ENCODE measurements at regions not wholly inside any gene's neighbourhood (a gene's known extent, or its start where the extent isn't known, plus 50 kb on each side); places are given as distances from the start of the nearest gene placed in this dataset.

DNA sequence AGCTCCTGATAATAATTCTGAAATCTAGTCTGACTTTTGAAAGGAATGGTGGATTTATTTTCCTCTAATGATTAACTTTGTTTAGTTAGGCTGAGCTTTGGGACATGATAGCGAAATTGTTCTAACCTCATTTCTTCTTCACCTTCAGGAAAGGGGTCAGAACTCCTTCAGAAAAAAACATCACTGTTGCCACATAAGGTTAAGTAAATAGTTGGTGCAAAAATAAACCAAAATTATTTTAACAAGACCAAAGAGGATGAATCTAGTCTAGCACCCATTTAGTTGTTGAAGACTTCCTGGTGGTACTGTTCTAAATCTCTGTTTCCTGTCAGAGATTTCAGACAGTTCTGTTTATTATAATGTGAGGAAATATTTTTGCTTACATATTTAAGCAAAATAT lies 379.8 kb downstream of the UTRN start:
- no peak overlapping the region for H3K27ac ChIP-seq (ENCODE audit: low read length)
- no peaks in the 10 kb centered on the region for H3K36me3 ChIP-seq (ENCODE audit: control insufficient read depth, insufficient read depth, low read length)
- no peaks in the 10 kb centered on the region for H3K27me3 ChIP-seq (ENCODE audit: control insufficient read depth, insufficient read depth, low read length)
- POLR2A ChIA-PET = no interaction called here
- no peaks in the 10 kb centered on the region for H3K4me1 ChIP-seq (ENCODE audit: control insufficient read depth, insufficient read depth, low read length)
- no peak for TF ChIP-seq SIN3A (IDR thresholded peaks at IDR 0.05; ENCODE audit: borderline replicate concordance, insufficient read depth, low read depth, low read length)
- TF ChIP-seq, protein P1, sequence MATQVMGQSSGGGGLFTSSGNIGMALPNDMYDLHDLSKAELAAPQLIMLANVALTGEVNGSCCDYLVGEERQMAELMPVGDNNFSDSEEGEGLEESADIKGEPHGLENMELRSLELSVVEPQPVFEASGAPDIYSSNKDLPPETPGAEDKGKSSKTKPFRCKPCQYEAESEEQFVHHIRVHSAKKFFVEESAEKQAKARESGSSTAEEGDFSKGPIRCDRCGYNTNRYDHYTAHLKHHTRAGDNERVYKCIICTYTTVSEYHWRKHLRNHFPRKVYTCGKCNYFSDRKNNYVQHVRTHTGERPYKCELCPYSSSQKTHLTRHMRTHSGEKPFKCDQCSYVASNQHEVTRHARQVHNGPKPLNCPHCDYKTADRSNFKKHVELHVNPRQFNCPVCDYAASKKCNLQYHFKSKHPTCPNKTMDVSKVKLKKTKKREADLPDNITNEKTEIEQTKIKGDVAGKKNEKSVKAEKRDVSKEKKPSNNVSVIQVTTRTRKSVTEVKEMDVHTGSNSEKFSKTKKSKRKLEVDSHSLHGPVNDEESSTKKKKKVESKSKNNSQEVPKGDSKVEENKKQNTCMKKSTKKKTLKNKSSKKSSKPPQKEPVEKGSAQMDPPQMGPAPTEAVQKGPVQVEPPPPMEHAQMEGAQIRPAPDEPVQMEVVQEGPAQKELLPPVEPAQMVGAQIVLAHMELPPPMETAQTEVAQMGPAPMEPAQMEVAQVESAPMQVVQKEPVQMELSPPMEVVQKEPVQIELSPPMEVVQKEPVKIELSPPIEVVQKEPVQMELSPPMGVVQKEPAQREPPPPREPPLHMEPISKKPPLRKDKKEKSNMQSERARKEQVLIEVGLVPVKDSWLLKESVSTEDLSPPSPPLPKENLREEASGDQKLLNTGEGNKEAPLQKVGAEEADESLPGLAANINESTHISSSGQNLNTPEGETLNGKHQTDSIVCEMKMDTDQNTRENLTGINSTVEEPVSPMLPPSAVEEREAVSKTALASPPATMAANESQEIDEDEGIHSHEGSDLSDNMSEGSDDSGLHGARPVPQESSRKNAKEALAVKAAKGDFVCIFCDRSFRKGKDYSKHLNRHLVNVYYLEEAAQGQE (IDR thresholded peaks at IDR 0.05; ENCODE audit: insufficient read depth in 1 of 2, low read depth in 2 of 2, low read length in 1 of 2) = no peak
- no peak for TF ChIP-seq TCF7L2 (IDR thresholded peaks at IDR 0.05; ENCODE audit: low read depth, low read length)
- TF ChIP-seq, protein P2, sequence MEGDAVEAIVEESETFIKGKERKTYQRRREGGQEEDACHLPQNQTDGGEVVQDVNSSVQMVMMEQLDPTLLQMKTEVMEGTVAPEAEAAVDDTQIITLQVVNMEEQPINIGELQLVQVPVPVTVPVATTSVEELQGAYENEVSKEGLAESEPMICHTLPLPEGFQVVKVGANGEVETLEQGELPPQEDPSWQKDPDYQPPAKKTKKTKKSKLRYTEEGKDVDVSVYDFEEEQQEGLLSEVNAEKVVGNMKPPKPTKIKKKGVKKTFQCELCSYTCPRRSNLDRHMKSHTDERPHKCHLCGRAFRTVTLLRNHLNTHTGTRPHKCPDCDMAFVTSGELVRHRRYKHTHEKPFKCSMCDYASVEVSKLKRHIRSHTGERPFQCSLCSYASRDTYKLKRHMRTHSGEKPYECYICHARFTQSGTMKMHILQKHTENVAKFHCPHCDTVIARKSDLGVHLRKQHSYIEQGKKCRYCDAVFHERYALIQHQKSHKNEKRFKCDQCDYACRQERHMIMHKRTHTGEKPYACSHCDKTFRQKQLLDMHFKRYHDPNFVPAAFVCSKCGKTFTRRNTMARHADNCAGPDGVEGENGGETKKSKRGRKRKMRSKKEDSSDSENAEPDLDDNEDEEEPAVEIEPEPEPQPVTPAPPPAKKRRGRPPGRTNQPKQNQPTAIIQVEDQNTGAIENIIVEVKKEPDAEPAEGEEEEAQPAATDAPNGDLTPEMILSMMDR (IDR thresholded peaks at IDR 0.05) = no peak
- no peak for TF ChIP-seq POLR2AphosphoS5 (IDR thresholded peaks at IDR 0.05; ENCODE audit: low read depth, low read length)
- no peak overlapping the region for H3K4me3 ChIP-seq (ENCODE audit: low read depth in 2 of 2, low read length in 2 of 2)
- DNase-seq (ENCODE audit: low read depth, low spot score) (no peak), ATAC-seq (no peak)
- in situ Hi-C loops (cut with HindIII; ENCODE audit: low pct_unique_long_range_greater_than_20kb, low sequenced_read_pairs) = no loop called here
- intact Hi-C loops (cut with micrococcal nuclease; ENCODE audit: unreplicated experiment) = no loop called here
- CTCF ChIA-PET = no interaction called here
- no TSS peak for BruUV-seq (replicated peaks)
- no peaks in the 10 kb centered on the region; the same call in 1 of the 2 replicates for H3K9me3 ChIP-seq (ENCODE audit: control insufficient read depth, insufficient read depth, low read depth, low read length)

DNA sequence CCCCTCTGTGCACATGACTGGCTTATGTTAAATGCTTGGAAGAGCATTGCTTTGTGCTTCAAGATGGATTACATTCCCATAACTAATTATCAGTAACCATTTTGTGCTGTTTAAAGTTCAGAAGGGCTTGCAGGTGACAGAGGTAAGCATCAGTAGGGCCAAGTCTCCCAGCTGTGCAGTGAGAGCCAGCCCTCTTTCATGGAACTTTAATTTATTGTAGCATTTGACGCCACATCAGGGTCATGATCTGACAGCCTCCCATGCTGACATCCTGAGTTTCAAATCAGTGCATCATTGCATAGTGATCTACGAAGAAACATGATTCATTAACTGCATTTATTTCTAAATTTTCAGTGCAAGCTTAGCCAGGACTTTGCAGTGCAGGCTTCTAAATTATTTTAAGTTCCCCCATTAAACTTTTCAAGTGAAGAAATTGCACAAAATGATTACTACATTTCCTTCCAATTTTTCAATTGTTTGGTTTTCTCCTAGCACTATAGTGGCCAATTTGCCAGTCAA lies 380.9 kb downstream of the UTRN start:
- no peak for DNase-seq (ENCODE audit: low read depth, low spot score)
- TF ChIP-seq, protein P2 (IDR thresholded peaks at IDR 0.05) = no peak
- TF ChIP-seq TCF7L2 (IDR thresholded peaks at IDR 0.05; ENCODE audit: low read depth, low read length) (no peak), SIN3A (IDR thresholded peaks at IDR 0.05; ENCODE audit: borderline replicate concordance, insufficient read depth, low read depth, low read length) (no peak), POLR2AphosphoS5 (IDR thresholded peaks at IDR 0.05; ENCODE audit: low read depth, low read length) (no peak)
- TF ChIP-seq, protein P1 (IDR thresholded peaks at IDR 0.05; ENCODE audit: insufficient read depth in 1 of 2, low read depth in 2 of 2, low read length in 1 of 2) = no peak
- intact Hi-C loops (cut with micrococcal nuclease; ENCODE audit: unreplicated experiment) = no loop called here
- in situ Hi-C loops (cut with HindIII; ENCODE audit: low pct_unique_long_range_greater_than_20kb, low sequenced_read_pairs) = no loop called here
- H3K9me3 ChIP-seq (ENCODE audit: control insufficient read depth, insufficient read depth, low read depth, low read length) = no peaks in the 10 kb centered on the region; the same call in 1 of the 2 replicates
- no peak overlapping the region for H3K4me3 ChIP-seq (ENCODE audit: low read depth in 2 of 2, low read length in 2 of 2)
- H3K4me1 ChIP-seq (ENCODE audit: control insufficient read depth, insufficient read depth, low read length) = no peaks in the 10 kb centered on the region
- no TSS peak for BruUV-seq (replicated peaks)
- POLR2A ChIA-PET = no interaction called here
- CTCF ChIA-PET = no interaction called here
- no peaks in the 10 kb centered on the region for H3K36me3 ChIP-seq (ENCODE audit: control insufficient read depth, insufficient read depth, low read length)
- H3K27me3 ChIP-seq (ENCODE audit: control insufficient read depth, insufficient read depth, low read length) = no peaks in the 10 kb centered on the region
- no peak overlapping the region for H3K27ac ChIP-seq (ENCODE audit: low read length)
- ATAC-seq = no peak
